GM21367 (cell line): ENCODE measurements at regions not wholly inside any gene's neighbourhood (a gene's known extent, or its start where the extent isn't known, plus 50 kb on each side); places are given as distances from the start of the nearest gene placed in this dataset.
A peak's percentile ranks its signal among the peaks of the same experiment; 100 is the strongest.

ENCODE experiments used
- ATAC-seq: cut with Tn5 transposase; IDR thresholded peaks from one replicate; pipeline ENCODE4 v1.9.1; 2021; ENCODE audit not compliant: unreplicated experiment

- ATAC-seq: peak; percentile 64
These were observed 269.4 kb upstream of the TTC14 start for GRCh38 chr3:180332608-180333007.

- ATAC-seq: no peak
These were observed 266.9 kb upstream of the TTC14 start for GRCh38 chr3:180335050-180335449.

DNA sequence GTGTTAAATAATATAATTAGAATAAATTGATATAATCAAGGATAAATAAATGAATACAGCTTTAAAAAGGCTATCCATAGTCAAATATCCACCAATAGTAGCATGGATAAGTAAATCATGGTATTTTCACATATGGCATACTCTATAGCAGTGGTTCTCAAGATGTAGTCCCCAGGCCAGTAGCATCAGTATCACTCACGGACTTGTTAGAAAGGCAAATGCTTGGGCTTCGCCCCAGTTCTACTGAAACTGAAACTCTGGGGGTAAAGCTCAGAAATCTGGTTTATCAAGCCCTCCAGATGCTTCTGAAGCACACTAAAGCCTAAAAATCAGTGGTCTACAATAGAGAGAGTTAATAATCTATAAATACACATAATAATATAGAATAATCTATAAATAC is 261.6 kb upstream of the TTC14 start:
- ATAC-seq: no peak

DNA sequence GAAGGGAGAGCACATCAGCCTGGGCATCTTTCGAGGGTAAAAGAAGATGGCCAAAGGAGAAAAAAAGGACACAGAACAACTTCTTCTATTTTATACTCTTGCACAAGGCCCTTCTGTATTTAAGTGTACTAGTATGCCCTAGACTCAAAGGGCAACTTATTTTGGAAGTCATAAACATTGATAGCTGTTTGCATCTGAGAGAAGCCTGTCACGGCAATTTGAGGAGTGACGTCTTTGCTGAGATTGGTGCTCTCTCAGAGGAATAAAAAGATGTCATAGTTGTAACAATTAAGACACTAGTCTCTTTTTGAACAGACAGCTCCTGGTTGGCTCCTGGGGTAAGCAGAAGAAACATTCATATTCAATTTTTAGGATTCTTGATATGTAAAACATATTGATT is 260.4 kb upstream of the TTC14 start:
- ATAC-seq: no peak

DNA sequence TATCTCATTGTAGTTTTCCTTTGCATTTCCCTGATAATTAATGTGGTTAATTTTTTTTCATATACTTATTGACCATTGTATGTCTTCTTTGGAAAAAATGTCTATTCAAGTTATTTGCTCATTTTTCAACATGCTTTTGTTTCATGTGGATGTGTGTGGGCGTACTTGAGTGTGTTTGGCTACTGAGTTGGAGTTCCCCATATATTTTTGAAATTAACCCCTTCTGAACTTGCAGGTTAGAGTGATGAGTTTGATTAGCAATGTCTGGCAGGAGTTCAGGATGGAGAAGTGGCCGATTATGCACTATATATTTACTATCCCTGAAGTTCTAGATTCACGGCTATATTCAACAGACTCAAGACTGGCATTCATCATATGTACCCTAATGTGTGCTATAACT is 250.4 kb upstream of the TTC14 start:
- ATAC-seq: no peak

GRCh38 chr3:180352261-180352660 is 249.7 kb upstream of the TTC14 start:
- ATAC-seq: no peak

GRCh38 chr3:180354214-180354613 is 247.7 kb upstream of the TTC14 start:
- ATAC-seq: no peak

GRCh38 chr3:180358179-180358578 is 243.8 kb upstream of the TTC14 start:
- no peak for ATAC-seq

- ATAC-seq: no peak
These were observed 242.7 kb upstream of the TTC14 start for GRCh38 chr3:180359061-180359952.

DNA sequence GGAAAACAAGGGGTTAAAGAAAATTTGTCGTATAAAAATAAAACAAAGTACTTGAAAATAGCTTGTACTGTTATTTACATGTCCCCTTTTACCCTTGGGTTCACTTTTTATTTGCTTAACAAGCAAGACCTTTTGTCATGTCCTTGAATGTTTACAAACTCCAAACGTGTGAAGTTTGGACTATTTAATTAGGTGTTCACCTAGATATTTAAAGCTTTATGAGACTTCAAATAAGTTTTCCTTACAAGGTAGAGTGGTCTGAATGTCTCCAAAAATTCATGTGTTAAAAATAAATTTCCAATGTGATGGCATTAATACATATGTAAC is 242.0 kb upstream of the TTC14 start:
- no peak for ATAC-seq

DNA sequence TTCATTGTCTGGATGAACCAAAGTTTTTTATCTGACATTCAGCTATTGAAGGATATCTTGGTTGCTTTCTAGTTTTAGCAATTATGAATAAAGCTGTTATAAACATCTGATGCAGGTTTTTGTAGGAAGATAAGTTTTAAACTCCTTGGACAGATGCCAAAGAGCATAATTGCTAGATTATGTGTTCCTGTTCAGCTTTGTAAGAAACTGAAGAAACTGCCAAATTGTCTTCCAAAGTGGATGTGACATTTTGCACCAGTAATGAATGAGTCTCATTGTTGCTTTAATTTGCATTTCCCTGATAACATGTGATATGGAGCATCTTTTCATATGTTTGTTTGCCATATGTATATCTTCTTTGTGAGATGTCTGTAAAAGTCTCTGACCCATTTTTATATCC is 239.9 kb upstream of the TTC14 start:
- ATAC-seq: no peak

- no peak for ATAC-seq
These were observed 226.1 kb upstream of the TTC14 start for GRCh38 chr3:180375831-180376230.

GRCh38 chr3:180378496-180378895 is 223.5 kb upstream of the TTC14 start:
- ATAC-seq: no peak

DNA sequence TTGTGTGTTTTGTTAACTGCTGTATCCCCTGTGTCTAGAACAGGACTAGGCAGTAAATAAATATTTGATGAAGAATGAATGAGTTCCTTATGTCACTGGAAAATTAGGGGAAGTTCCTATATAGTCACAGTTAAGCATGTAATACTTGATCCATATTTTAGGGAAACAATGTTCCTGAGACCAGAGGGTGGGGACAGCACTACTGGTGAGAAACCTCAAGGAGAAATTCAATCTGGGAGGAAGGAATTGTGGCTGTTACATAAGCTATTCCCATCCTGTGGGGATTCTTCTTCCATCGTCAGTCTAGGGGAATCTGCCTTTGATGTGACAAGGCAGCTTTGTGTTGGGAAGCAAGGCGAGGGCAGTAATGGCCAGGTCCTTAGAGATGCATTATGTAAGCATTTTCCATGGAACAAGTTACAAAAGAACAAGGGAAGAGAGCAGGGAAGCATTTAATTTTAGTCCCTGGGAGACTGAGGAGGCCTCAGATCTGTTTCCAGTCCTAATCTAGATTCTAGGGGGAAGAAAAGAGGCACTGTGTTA is 219.3 kb upstream of the TTC14 start:
- no peak for ATAC-seq

DNA sequence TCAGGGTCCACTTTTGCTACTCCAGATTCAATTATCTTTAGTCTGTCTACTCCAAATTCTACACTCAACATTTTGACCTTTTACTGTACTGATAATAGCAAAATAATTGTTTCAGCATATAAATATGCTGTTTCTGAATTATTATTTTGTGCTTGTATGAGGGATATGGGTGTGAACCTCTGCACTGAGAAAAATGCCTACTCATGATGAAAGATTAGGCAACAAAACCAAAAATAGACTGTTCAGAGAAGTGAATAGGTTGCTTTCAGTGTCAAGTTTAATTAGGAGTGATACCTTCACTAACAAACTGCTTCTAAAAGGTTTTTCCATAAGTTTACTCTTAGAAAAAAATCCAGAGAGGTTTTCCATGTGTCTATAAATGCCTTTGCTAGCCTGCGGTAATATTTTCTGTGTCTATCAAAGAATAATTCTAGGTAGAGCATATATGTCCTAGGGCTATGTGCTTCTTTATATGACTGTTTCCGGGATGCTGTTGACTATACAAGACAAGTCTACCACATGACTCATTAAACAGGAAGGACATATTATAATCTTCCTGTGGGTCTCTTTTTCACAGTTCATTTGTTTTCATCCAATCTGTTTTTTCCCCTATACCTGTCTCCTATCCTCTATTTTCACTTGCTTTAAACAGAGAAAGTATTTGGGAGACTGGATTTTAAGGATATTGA is 218.5 kb upstream of the TTC14 start:
- no peak for ATAC-seq

- no peak for ATAC-seq
These were observed 211.7 kb upstream of the TTC14 start for GRCh38 chr3:180390313-180390712.

GRCh38 chr3:180391001-180391400 is 211.0 kb upstream of the TTC14 start:
- ATAC-seq: no peak

GRCh38 chr3:180401226-180401625 is 200.7 kb upstream of the TTC14 start:
- no peak for ATAC-seq

DNA sequence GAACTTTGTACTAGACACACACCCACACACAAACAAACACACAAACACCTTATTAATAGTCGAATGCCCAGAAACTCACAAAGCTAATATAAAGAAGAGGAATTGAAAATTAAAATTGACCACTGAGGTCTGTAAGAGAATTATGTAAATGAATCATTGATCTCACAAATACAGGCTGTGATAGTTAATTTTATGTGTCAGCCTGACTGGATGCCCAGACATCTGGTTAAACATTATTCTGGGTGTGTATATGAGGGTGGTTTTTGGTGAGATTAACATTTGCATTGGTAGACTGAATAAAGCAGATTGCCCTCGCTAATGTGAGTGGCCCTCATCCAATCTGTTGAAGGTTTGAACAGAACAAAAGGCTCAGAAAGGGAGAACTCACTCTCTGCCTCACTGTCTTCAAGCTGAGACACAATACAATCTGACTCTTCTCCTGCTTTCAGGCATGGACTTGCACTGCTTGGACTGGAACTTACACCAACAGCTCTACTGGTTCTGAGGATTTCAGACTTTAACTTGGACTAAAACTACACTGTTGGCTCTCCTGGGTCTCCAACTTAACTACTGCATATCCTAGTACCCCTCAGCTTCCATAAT is 199.4 kb upstream of the TTC14 start:
- ATAC-seq: no peak

DNA sequence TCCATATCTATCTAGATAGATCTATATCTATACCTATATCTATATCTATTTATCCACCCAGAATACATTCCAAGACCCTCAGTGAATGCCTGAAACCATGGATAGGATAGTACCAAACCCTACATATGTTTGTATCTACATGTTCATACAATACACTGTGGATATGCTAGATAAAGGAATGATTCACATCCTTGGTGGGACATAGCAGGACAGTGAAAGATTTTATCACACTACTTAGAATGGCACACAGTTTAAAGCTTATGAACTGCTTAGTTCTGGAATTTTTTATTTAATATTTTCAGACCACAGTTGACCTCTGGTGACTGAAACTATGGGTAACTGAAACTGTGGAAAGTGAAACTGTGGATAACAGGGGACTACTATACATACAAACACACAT is 198.8 kb upstream of the TTC14 start:
- ATAC-seq: no peak

DNA sequence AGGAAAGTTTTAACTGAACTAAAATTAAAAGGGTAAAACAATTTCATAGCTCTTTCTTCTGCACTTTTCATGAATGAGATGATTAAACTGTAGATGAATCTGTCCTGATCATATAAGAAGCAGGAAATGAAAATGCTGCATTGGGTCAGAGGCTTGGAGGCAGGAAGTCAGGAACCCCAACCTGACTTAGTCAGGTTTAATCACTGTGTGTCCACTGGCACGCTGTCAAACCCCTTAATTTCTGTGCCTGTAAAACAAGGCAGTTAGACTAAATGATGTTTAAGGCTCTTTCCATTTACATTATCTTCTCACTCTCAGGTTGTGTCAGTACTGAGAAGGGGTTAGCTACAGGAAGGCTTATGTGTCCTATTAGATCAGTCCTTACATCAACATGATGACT is 193.3 kb upstream of the TTC14 start:
- ATAC-seq: no peak

DNA sequence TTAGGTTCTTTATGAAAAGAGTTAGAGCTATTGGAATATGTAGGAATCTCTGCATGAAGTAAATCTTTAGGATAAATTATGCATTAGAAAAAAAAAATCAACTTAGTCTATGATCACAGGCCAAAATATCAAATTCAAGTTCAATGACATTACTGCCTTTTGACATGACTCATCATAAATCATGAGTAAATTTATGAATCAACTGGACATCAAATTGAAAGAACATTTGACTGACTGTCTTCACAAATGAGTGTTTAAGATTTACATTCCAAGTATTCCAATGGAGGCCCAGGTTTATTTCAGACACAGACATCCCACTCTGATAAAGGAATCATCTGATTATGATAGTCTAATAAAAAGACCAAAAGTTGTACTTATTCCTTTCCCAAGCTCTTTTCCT is 192.8 kb upstream of the TTC14 start:
- no peak for ATAC-seq
